ENCODE measurements at regions not wholly inside any gene's neighbourhood (a gene's known extent, or its start where the extent isn't known, plus 50 kb on each side); places are given as distances from the start of the nearest gene placed in this dataset.

DNA sequence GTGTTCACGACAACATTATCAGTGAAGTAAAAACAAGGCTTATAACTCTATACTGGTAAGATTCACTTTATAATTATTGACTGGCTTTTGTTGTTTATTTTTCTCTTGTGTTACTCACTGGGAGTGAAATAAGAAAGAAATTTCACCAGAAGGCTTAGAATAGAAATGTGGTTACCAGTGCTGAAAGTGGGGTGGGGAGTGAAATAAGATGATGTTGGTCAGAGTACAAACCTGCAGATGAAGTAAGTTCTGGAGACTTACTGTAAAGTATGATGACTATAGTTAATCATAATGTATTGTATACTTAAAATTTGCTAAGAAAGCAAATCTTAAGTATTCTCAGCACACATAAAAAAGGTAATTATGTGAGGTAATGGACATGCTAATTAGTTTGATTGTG lies 198.4 kb downstream of the KLHL28 start:
- TF ChIP-seq POLR2AphosphoS5 (IDR thresholded peaks at IDR 0.05) (no peak), EP300 (IDR thresholded peaks at IDR 0.05; ENCODE audit: low read depth) (no peak)

All from transverse colon (tissue), 3 donors.